ENCODE measurements at regions not wholly inside any gene's neighbourhood (a gene's known extent, or its start where the extent isn't known, plus 50 kb on each side); places are given as distances from the start of the nearest gene placed in this dataset.

- H3K9me3 Mint-ChIP-seq: no peaks in the 10 kb centered on the region
- POLR2A ChIA-PET: no interaction called here
- H3K4me1 Mint-ChIP-seq: no peaks in the 10 kb centered on the region
- H3K36me3 Mint-ChIP-seq (ENCODE audit: low read depth): no peaks in the 10 kb centered on the region
- H3K4me3 Mint-ChIP-seq: no peak overlapping the region
- DNase-seq: no peak
- CTCF ChIA-PET: no interaction called here
- no peaks in the 10 kb centered on the region for H3K27me3 Mint-ChIP-seq
- no peak overlapping the region for H3K27ac Mint-ChIP-seq
Observed at GRCh38 chr4:171612907-171613306, 200.3 kb upstream of the GALNTL6 start.

- Mint-ChIP-seq H3K4me3 (no peak overlapping the region), H3K4me1 (no peaks in the 10 kb centered on the region), H3K27me3 (no peaks in the 10 kb centered on the region), H3K36me3 (ENCODE audit: low read depth) (no peaks in the 10 kb centered on the region), H3K9me3 (peaks cover 2% of the 10 kb centered on the region), H3K27ac (no peak overlapping the region)
- POLR2A ChIA-PET: no interaction called here
- CTCF ChIA-PET: no interaction called here
- no peak for DNase-seq
Observed at GRCh38 chr4:171602638-171603355, 210.4 kb upstream of the GALNTL6 start.

- Mint-ChIP-seq H3K9me3 (peaks cover 2% of the 10 kb centered on the region), H3K27me3 (no peaks in the 10 kb centered on the region), H3K4me3 (no peak overlapping the region), H3K27ac (no peak overlapping the region), H3K4me1 (no peaks in the 10 kb centered on the region), H3K36me3 (ENCODE audit: low read depth) (no peaks in the 10 kb centered on the region)
- ChIA-PET POLR2A (no interaction called here), CTCF (no interaction called here)
- DNase-seq: no peak
Observed at GRCh38 chr4:171601091-171601490, 212.1 kb upstream of the GALNTL6 start.

- CTCF ChIA-PET: no interaction called here
- peaks cover 2% of the 10 kb centered on the region for H3K9me3 Mint-ChIP-seq
- no peak overlapping the region for H3K4me3 Mint-ChIP-seq
- H3K27me3 Mint-ChIP-seq: no peaks in the 10 kb centered on the region
- H3K27ac Mint-ChIP-seq: no peak overlapping the region
- no peaks in the 10 kb centered on the region for H3K4me1 Mint-ChIP-seq
- H3K36me3 Mint-ChIP-seq (ENCODE audit: low read depth): no peaks in the 10 kb centered on the region
- DNase-seq: no peak
- POLR2A ChIA-PET: no interaction called here
Observed at GRCh38 chr4:171599628-171600027, 213.6 kb upstream of the GALNTL6 start.

- Mint-ChIP-seq H3K27ac (no peak overlapping the region), H3K4me3 (no peak overlapping the region), H3K4me1 (no peaks in the 10 kb centered on the region), H3K27me3 (no peaks in the 10 kb centered on the region), H3K36me3 (ENCODE audit: low read depth) (no peaks in the 10 kb centered on the region), H3K9me3 (peaks cover 2% of the 10 kb centered on the region)
- CTCF ChIA-PET: no interaction called here
- POLR2A ChIA-PET: no interaction called here
- DNase-seq: no peak
Observed at GRCh38 chr4:171594293-171594692, 218.9 kb upstream of the GALNTL6 start.

- no peaks in the 10 kb centered on the region for H3K36me3 Mint-ChIP-seq (ENCODE audit: low read depth)
- H3K27ac Mint-ChIP-seq: no peak overlapping the region
- POLR2A ChIA-PET: no interaction called here
- H3K27me3 Mint-ChIP-seq: no peaks in the 10 kb centered on the region
- H3K9me3 Mint-ChIP-seq: peaks cover 2% of the 10 kb centered on the region
- no peaks in the 10 kb centered on the region for H3K4me1 Mint-ChIP-seq
- no peak for DNase-seq
- CTCF ChIA-PET: no interaction called here
- no peak overlapping the region for H3K4me3 Mint-ChIP-seq
Observed at GRCh38 chr4:171590716-171591115, 222.5 kb upstream of the GALNTL6 start.

- H3K4me1 Mint-ChIP-seq: no peaks in the 10 kb centered on the region
- H3K9me3 Mint-ChIP-seq: peaks cover 2% of the 10 kb centered on the region
- ChIA-PET POLR2A (no interaction called here), CTCF (no interaction called here)
- H3K27me3 Mint-ChIP-seq: no peaks in the 10 kb centered on the region
- DNase-seq: no peak
- H3K4me3 Mint-ChIP-seq: no peak overlapping the region
- no peak overlapping the region for H3K27ac Mint-ChIP-seq
- H3K36me3 Mint-ChIP-seq (ENCODE audit: low read depth): no peaks in the 10 kb centered on the region
Observed at GRCh38 chr4:171588764-171589163, 224.4 kb upstream of the GALNTL6 start.

GRCh38 chr4:171588051-171588545 is 225.1 kb upstream of the GALNTL6 start:
- Mint-ChIP-seq H3K4me3 (no peak overlapping the region), H3K9me3 (peaks cover 2% of the 10 kb centered on the region), H3K36me3 (ENCODE audit: low read depth) (no peaks in the 10 kb centered on the region), H3K4me1 (no peaks in the 10 kb centered on the region), H3K27me3 (no peaks in the 10 kb centered on the region), H3K27ac (no peak overlapping the region)
- POLR2A ChIA-PET: no interaction called here
- DNase-seq: no peak
- CTCF ChIA-PET: no interaction called here

GRCh38 chr4:171583790-171584189 is 229.4 kb upstream of the GALNTL6 start:
- no peak for DNase-seq
- Mint-ChIP-seq H3K27ac (no peak overlapping the region), H3K27me3 (no peaks in the 10 kb centered on the region), H3K4me1 (no peaks in the 10 kb centered on the region), H3K4me3 (no peak overlapping the region), H3K9me3 (no peaks in the 10 kb centered on the region), H3K36me3 (ENCODE audit: low read depth) (no peaks in the 10 kb centered on the region)
- ChIA-PET CTCF (no interaction called here), POLR2A (no interaction called here)

- Mint-ChIP-seq H3K9me3 (no peaks in the 10 kb centered on the region), H3K27me3 (no peaks in the 10 kb centered on the region), H3K4me3 (no peak overlapping the region), H3K4me1 (no peaks in the 10 kb centered on the region), H3K36me3 (ENCODE audit: low read depth) (no peaks in the 10 kb centered on the region), H3K27ac (no peak overlapping the region)
- no peak for DNase-seq
- POLR2A ChIA-PET: no interaction called here
- CTCF ChIA-PET: no interaction called here
Observed at GRCh38 chr4:171582961-171583581, 230.1 kb upstream of the GALNTL6 start.

- H3K27ac Mint-ChIP-seq: no peak overlapping the region
- CTCF ChIA-PET: no interaction called here
- H3K4me3 Mint-ChIP-seq: no peak overlapping the region
- no peaks in the 10 kb centered on the region for H3K27me3 Mint-ChIP-seq
- no peaks in the 10 kb centered on the region for H3K36me3 Mint-ChIP-seq (ENCODE audit: low read depth)
- peaks cover 3% of the 10 kb centered on the region for H3K9me3 Mint-ChIP-seq
- POLR2A ChIA-PET: no interaction called here
- DNase-seq: no peak
- no peaks in the 10 kb centered on the region for H3K4me1 Mint-ChIP-seq
Observed at GRCh38 chr4:171573181-171573580, 240.0 kb upstream of the GALNTL6 start.

GRCh38 chr4:171565130-171565788 is 247.9 kb upstream of the GALNTL6 start:
- no peaks in the 10 kb centered on the region for H3K4me1 Mint-ChIP-seq
- no peaks in the 10 kb centered on the region for H3K27me3 Mint-ChIP-seq
- no peak overlapping the region for H3K27ac Mint-ChIP-seq
- CTCF ChIA-PET: no interaction called here
- no peaks in the 10 kb centered on the region for H3K36me3 Mint-ChIP-seq (ENCODE audit: low read depth)
- POLR2A ChIA-PET: no interaction called here
- H3K4me3 Mint-ChIP-seq: no peak overlapping the region
- DNase-seq: no peak
- no peaks in the 10 kb centered on the region for H3K9me3 Mint-ChIP-seq

- no peak for DNase-seq
- no peaks in the 10 kb centered on the region for H3K27me3 Mint-ChIP-seq
- H3K4me3 Mint-ChIP-seq: no peak overlapping the region
- no peak overlapping the region for H3K27ac Mint-ChIP-seq
- CTCF ChIA-PET: no interaction called here
- POLR2A ChIA-PET: no interaction called here
- H3K4me1 Mint-ChIP-seq: no peaks in the 10 kb centered on the region
- H3K36me3 Mint-ChIP-seq (ENCODE audit: low read depth): no peaks in the 10 kb centered on the region
- no peaks in the 10 kb centered on the region for H3K9me3 Mint-ChIP-seq
Observed at GRCh38 chr4:171561419-171561818, 251.8 kb upstream of the GALNTL6 start.

GRCh38 chr4:171553961-171554360 is 259.2 kb upstream of the GALNTL6 start:
- Mint-ChIP-seq H3K4me3 (no peak overlapping the region), H3K27ac (no peak overlapping the region), H3K9me3 (no peaks in the 10 kb centered on the region), H3K36me3 (ENCODE audit: low read depth) (no peaks in the 10 kb centered on the region), H3K27me3 (no peaks in the 10 kb centered on the region), H3K4me1 (no peaks in the 10 kb centered on the region)
- ChIA-PET POLR2A (no interaction called here), CTCF (no interaction called here)
- DNase-seq: no peak
